ENCODE measurements at regions not wholly inside any gene's neighbourhood (a gene's known extent, or its start where the extent isn't known, plus 50 kb on each side); places are given as distances from the start of the nearest gene placed in this dataset.

DNA sequence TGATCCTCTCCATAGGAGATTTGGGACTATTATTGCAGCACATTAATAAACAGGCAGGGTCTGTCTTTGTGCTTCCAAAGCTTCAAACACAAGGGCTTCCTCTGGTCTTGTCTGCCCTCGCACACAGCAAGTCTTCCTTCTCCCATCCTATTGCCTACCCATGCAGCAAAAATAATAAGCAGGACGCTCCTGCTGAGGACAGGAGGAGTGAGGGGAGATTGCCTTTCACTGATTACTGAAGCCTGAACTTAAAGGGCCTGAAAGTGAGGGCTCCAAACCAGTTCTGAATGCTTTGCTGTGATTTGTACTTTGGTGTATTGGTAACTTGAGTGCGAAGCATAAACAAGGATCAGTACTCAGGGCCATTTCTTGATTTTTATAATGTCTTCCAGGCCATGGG lies 197.6 kb upstream of the XYLT1 start:
- ChIA-PET POLR2A (no interaction called here), CTCF (no interaction called here)
- Mint-ChIP-seq H3K9me3 (peaks cover 22% of the 10 kb centered on the region), H3K4me1 (peaks cover 15% of the 10 kb centered on the region), H3K27ac (no peak overlapping the region), H3K27me3 (ENCODE audit: low read depth) (no peaks in the 10 kb centered on the region; the same call in 1 of the 2 replicates), H3K4me3 (no peak overlapping the region), H3K36me3 (peaks cover 15% of the 10 kb centered on the region)
- TF ChIP-seq CREM (CRISPR knock-in tag; IDR thresholded peaks at IDR 0.05) (no peak), JAZF1 (CRISPR knock-in tag; IDR thresholded peaks at IDR 0.05) (no peak), ZNF416 (CRISPR knock-in tag; IDR thresholded peaks at IDR 0.05) (no peak), GABPB1 (CRISPR knock-in tag; IDR thresholded peaks at IDR 0.05) (no peak), ZBTB21 (CRISPR knock-in tag; IDR thresholded peaks at IDR 0.05; ENCODE audit: borderline replicate concordance) (no peak), OVOL2 (CRISPR knock-in tag; IDR thresholded peaks at IDR 0.05; ENCODE audit: borderline replicate concordance) (no peak), PRRX2 (CRISPR knock-in tag; IDR thresholded peaks at IDR 0.05) (no peak), CBFB (CRISPR knock-in tag; IDR thresholded peaks at IDR 0.05; ENCODE audit: low read depth) (no peak), NFE2L1 (CRISPR knock-in tag; IDR thresholded peaks at IDR 0.05) (no peak)
- TF ChIP-seq, protein P1, sequence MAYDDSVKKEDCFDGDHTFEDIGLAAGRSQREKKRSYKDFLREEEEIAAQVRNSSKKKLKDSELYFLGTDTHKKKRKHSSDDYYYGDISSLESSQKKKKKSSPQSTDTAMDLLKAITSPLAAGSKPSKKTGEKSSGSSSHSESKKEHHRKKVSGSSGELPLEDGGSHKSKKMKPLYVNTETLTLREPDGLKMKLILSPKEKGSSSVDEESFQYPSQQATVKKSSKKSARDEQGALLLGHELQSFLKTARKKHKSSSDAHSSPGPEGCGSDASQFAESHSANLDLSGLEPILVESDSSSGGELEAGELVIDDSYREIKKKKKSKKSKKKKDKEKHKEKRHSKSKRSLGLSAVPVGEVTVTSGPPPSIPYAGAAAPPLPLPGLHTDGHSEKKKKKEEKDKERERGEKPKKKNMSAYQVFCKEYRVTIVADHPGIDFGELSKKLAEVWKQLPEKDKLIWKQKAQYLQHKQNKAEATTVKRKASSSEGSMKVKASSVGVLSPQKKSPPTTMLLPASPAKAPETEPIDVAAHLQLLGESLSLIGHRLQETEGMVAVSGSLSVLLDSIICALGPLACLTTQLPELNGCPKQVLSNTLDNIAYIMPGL (CRISPR knock-in tag; IDR thresholded peaks at IDR 0.05), result no peak
- no peak for ATAC-seq
- DNase-seq (ENCODE audit: low spot score), result no peak

DNA sequence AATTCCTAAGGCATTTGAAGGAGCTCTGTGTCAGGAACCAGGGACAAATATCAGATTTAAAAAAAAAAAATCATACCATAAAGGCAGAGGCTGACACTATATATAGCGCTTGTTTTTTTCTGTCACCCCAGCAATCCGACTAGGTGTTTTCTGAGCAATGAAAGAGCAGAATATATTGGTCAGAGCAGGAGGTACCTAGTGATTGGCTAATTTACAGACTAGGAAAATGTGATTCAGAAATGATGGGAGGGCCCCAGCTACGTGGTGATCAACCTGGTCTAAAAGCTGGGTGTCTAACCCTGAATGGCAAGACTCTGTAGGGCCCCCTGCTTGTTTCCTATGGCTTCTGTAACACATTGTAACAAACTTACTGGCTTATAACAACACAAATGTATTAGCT lies 195.5 kb upstream of the XYLT1 start:
- Mint-ChIP-seq H3K9me3 (peaks cover 22% of the 10 kb centered on the region), H3K36me3 (peaks cover 15% of the 10 kb centered on the region), H3K27ac (no peak overlapping the region), H3K27me3 (ENCODE audit: low read depth) (peaks cover 7% of the 10 kb centered on the region), H3K4me1 (peaks cover 35% of the 10 kb centered on the region), H3K4me3 (no peak overlapping the region)
- DNase-seq (ENCODE audit: low spot score), result no peak
- POLR2A ChIA-PET, result no interaction called here
- no peak for ATAC-seq
- CTCF ChIA-PET, result no interaction called here
- TF ChIP-seq, protein P2, sequence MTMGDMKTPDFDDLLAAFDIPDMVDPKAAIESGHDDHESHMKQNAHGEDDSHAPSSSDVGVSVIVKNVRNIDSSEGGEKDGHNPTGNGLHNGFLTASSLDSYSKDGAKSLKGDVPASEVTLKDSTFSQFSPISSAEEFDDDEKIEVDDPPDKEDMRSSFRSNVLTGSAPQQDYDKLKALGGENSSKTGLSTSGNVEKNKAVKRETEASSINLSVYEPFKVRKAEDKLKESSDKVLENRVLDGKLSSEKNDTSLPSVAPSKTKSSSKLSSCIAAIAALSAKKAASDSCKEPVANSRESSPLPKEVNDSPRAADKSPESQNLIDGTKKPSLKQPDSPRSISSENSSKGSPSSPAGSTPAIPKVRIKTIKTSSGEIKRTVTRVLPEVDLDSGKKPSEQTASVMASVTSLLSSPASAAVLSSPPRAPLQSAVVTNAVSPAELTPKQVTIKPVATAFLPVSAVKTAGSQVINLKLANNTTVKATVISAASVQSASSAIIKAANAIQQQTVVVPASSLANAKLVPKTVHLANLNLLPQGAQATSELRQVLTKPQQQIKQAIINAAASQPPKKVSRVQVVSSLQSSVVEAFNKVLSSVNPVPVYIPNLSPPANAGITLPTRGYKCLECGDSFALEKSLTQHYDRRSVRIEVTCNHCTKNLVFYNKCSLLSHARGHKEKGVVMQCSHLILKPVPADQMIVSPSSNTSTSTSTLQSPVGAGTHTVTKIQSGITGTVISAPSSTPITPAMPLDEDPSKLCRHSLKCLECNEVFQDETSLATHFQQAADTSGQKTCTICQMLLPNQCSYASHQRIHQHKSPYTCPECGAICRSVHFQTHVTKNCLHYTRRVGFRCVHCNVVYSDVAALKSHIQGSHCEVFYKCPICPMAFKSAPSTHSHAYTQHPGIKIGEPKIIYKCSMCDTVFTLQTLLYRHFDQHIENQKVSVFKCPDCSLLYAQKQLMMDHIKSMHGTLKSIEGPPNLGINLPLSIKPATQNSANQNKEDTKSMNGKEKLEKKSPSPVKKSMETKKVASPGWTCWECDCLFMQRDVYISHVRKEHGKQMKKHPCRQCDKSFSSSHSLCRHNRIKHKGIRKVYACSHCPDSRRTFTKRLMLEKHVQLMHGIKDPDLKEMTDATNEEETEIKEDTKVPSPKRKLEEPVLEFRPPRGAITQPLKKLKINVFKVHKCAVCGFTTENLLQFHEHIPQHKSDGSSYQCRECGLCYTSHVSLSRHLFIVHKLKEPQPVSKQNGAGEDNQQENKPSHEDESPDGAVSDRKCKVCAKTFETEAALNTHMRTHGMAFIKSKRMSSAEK (CRISPR knock-in tag; IDR thresholded peaks at IDR 0.05; ENCODE audit: borderline replicate concordance), result no peak
- TF ChIP-seq, protein P3, sequence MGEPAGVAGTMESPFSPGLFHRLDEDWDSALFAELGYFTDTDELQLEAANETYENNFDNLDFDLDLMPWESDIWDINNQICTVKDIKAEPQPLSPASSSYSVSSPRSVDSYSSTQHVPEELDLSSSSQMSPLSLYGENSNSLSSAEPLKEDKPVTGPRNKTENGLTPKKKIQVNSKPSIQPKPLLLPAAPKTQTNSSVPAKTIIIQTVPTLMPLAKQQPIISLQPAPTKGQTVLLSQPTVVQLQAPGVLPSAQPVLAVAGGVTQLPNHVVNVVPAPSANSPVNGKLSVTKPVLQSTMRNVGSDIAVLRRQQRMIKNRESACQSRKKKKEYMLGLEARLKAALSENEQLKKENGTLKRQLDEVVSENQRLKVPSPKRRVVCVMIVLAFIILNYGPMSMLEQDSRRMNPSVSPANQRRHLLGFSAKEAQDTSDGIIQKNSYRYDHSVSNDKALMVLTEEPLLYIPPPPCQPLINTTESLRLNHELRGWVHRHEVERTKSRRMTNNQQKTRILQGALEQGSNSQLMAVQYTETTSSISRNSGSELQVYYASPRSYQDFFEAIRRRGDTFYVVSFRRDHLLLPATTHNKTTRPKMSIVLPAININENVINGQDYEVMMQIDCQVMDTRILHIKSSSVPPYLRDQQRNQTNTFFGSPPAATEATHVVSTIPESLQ (CRISPR knock-in tag; IDR thresholded peaks at IDR 0.05), result no peak
- TF ChIP-seq, protein P4, sequence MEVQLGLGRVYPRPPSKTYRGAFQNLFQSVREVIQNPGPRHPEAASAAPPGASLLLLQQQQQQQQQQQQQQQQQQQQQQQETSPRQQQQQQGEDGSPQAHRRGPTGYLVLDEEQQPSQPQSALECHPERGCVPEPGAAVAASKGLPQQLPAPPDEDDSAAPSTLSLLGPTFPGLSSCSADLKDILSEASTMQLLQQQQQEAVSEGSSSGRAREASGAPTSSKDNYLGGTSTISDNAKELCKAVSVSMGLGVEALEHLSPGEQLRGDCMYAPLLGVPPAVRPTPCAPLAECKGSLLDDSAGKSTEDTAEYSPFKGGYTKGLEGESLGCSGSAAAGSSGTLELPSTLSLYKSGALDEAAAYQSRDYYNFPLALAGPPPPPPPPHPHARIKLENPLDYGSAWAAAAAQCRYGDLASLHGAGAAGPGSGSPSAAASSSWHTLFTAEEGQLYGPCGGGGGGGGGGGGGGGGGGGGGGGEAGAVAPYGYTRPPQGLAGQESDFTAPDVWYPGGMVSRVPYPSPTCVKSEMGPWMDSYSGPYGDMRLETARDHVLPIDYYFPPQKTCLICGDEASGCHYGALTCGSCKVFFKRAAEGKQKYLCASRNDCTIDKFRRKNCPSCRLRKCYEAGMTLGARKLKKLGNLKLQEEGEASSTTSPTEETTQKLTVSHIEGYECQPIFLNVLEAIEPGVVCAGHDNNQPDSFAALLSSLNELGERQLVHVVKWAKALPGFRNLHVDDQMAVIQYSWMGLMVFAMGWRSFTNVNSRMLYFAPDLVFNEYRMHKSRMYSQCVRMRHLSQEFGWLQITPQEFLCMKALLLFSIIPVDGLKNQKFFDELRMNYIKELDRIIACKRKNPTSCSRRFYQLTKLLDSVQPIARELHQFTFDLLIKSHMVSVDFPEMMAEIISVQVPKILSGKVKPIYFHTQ (CRISPR knock-in tag; IDR thresholded peaks at IDR 0.05), result no peak
- TF ChIP-seq, protein P5, sequence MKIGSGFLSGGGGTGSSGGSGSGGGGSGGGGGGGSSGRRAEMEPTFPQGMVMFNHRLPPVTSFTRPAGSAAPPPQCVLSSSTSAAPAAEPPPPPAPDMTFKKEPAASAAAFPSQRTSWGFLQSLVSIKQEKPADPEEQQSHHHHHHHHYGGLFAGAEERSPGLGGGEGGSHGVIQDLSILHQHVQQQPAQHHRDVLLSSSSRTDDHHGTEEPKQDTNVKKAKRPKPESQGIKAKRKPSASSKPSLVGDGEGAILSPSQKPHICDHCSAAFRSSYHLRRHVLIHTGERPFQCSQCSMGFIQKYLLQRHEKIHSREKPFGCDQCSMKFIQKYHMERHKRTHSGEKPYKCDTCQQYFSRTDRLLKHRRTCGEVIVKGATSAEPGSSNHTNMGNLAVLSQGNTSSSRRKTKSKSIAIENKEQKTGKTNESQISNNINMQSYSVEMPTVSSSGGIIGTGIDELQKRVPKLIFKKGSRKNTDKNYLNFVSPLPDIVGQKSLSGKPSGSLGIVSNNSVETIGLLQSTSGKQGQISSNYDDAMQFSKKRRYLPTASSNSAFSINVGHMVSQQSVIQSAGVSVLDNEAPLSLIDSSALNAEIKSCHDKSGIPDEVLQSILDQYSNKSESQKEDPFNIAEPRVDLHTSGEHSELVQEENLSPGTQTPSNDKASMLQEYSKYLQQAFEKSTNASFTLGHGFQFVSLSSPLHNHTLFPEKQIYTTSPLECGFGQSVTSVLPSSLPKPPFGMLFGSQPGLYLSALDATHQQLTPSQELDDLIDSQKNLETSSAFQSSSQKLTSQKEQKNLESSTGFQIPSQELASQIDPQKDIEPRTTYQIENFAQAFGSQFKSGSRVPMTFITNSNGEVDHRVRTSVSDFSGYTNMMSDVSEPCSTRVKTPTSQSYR (CRISPR knock-in tag; IDR thresholded peaks at IDR 0.05), result no peak

Measured in WTC11 (cell line).